Medulla oblongata (tissue), 1 donor: ENCODE measurements at regions not wholly inside any gene's neighbourhood (a gene's known extent, or its start where the extent isn't known, plus 50 kb on each side); places are given as distances from the start of the nearest gene placed in this dataset.

Experiments used
- DNase-seq: peaks from one replicate; pipeline ENCODE4 v3.0.0-alpha.2; 2015; ENCODE audit errors: extremely low spot score

DNA sequence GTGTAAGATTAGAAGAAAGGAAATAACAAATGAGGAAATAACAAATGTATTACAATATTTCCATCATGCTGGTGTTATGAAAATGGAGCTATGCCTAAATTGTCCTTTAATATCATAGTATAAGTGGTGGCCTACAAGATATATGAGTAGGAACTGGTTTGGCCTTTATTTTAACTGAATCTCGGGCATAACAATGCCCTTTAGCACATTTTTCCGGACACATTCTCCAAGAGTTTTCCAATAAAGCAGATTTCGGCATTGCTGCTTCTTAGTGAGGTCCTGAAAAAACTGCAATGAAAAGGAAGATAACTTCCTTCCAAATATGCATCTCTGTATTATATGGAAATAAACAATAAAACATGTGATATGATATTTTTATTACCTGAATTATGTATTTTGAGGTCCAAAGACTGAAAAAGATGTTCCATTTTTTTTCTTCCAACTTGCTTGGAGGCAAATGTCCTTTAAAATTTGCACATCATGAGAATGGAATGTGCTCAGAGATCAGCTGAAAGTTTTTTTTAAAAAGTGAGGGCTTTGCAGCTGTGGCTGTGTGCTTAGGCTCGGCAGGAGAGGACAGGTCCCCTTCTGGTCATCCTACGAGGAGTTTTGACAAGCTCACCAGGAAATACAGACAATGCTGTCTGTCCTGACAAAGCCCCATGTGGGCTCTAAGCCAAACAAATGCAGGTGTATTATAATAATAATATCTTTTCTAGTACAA, 132.3 kb upstream of the RND3 start:
- DNase-seq, result no peak

DNA sequence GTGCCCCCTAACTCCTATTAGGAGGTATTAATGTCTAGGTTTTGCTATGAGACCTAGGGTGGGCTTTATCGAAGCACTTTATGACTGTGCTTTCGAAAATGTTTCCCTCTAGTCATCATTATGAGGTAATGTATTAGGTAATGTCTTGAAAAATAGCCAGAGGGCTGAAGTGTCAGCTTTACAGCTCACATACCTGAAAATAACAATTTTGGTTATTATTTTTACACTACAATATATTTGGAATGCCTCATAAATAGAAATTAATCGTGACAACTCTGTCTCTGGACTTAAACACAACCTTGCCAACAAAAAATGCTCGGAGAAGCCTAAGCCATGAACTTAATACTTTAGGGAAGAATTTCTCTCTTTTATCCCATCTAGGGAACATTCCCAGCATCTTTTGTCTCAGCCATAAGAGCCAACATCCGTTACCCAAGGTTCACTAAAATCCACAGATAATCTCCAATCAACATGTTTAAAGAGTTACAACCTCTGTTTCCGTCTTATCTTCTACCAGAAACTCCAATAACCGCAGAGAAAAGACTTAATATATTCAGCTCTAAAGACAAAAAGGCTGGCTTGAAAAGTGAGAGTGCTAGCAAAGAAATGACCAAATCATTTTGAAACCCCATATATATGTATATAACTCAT, 130.9 kb upstream of the RND3 start:
- no peak for DNase-seq

DNA sequence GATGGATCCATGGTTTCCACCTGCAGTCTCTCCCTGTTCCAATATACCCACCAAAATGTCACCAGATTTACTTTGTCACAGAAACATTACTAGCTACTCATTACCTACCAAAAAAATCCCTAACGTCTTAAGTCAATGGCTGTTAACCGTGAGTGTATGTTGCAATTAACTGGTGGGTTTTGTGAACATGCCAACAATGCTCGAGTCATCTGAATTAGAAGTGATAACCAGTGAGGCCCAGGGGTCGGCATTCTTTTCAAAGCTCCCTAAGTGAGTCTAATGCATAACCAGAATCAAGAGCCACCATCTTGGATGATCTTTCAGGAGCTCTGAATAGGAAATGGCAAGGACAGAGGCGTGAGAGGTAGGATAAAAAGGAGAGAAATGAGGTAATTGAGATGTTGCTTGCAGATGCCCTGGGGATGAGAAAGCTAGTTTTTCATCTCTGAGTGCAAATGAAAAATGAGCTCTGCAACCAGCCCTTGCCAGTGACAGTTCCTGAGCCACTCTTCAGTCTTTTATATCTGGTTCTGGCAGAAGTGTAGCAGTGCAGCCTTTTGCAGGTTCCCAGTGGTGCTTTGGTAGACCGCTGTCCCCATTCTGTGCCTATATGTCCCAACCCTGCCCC, 130.0 kb upstream of the RND3 start:
- DNase-seq, result no peak

GRCh38 chr2:150612957-150613710, 125.7 kb upstream of the RND3 start:
- no peak for DNase-seq

GRCh38 chr2:150610670-150611279, 123.3 kb upstream of the RND3 start:
- DNase-seq, result no peak

GRCh38 chr2:150609831-150610582, 122.5 kb upstream of the RND3 start:
- no peak for DNase-seq

DNA sequence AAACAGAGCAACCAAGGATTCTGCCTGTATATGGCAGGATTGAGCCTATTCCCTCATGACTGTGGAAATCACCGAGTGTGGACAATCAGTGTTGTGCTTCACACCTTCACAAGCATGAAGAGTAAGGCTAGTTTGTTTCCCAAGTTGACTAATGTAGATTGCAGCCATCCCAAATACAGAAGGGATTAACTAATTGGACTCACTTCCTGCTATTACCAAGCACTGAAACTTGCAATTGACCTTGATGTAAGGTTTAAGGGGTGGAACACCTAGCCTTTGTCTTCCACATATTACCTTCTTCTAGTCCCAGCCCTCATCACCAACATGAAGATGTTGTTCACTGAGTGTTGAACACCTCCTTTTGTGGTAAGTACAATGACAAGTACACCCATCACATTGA, 120.9 kb upstream of the RND3 start:
- DNase-seq, result no peak

GRCh38 chr2:150607390-150607811, 119.9 kb upstream of the RND3 start:
- no peak for DNase-seq

- no peak for DNase-seq
Measured at GRCh38 chr2:150606380-150607060, 119.1 kb upstream of the RND3 start.

DNA sequence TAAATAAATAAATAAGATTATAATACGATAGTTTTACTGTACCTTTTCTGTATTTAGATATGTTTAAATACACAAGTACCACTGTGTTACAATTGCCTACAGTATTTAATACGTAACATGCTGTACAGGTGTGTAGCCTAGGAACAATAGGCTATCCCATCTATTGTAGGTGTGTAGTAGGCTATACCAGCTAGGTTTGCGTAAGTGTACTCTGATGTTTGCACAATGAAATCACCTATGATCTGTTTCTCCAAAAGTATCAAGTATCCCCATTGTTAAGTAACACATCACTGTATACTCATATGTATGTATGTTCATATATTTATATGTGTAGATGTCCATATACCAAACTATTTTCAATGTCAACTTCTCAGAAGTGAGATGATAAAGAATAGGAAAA, 118.2 kb upstream of the RND3 start:
- DNase-seq, result no peak

GRCh38 chr2:150601280-150602038, 114.0 kb upstream of the RND3 start:
- no peak for DNase-seq

GRCh38 chr2:150599889-150600288, 112.4 kb upstream of the RND3 start:
- no peak for DNase-seq

GRCh38 chr2:150598383-150598782, 110.9 kb upstream of the RND3 start:
- DNase-seq, result no peak

DNA sequence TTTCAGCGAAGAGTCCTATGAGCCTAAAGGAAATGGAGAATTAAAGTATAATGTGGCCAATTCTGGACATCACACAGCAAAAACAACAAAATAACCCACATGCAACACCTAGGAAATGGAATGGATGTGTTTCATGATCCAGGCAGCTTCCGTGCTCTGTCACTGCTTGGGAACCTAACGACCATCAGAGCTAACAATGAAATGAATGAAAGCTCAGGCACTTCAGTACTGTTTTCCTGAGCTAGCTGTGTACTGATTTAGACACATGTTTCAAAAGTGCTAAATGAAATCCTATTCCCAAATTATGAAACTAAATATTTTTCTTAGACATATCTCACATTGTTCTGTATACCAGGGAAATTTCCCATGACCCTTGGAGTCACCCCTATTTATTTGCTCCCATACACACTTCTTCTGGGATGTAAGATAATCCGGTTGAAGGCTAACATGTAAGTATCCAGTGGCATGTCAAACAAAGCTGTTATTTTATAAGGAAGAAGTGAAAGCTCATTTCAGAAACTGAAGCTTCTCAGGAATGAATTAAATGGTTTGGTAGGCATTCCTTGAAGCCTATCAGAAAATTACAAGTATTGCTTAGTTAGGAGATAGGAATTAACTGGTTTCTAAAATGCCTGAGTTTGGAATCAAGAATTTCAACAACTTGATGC, 108.5 kb upstream of the RND3 start:
- DNase-seq, result no peak

DNA sequence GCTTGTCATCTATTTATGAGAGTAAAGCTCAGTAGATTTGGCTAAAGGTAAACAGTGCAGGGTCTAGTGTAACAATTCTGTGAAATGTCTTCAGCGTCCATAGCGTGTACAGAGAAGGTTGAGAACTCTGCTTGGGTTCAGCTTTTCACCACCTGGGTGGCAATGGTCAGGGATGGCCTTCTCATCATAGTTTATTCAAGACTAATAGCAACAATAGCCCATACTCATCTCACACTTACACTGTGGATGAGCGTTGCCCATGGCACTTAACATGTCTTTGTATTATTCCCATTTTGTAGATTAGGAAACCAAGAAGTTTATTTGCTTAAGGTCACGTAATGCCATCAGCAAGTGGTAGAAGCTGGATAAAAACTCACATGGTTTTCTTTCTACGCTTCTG, 106.8 kb upstream of the RND3 start:
- no peak for DNase-seq

GRCh38 chr2:150591496-150592285, 104.2 kb upstream of the RND3 start:
- no peak for DNase-seq

- no peak for DNase-seq
Measured at GRCh38 chr2:150589681-150590080, 102.2 kb upstream of the RND3 start.

DNA sequence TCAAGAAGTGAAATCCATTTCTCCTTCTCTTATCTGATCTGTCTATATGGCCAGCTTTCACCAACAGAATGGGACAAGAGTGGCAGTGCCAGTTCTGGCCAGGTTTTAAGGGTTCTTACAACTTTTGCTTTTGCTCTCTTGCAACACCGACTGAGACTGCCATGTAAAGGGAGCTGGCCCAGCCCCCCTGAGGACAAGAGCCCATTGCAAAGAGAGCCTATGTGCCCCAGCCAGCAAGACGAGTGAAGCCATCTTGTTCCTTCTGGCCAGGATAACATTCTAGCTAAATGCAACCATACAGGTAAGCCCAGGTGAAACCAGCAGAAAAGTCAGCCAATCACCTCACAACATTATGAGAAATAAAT, 101.0 kb upstream of the RND3 start:
- no peak for DNase-seq
